ENCODE measurements at regions not wholly inside any gene's neighbourhood (a gene's known extent, or its start where the extent isn't known, plus 50 kb on each side); places are given as distances from the start of the nearest gene placed in this dataset.
"Not testable (repeated sequence)": the region's sequence is repeated elsewhere in the genome, so short reads cannot be mapped to it uniquely, and the experiment has no call there.

DNA sequence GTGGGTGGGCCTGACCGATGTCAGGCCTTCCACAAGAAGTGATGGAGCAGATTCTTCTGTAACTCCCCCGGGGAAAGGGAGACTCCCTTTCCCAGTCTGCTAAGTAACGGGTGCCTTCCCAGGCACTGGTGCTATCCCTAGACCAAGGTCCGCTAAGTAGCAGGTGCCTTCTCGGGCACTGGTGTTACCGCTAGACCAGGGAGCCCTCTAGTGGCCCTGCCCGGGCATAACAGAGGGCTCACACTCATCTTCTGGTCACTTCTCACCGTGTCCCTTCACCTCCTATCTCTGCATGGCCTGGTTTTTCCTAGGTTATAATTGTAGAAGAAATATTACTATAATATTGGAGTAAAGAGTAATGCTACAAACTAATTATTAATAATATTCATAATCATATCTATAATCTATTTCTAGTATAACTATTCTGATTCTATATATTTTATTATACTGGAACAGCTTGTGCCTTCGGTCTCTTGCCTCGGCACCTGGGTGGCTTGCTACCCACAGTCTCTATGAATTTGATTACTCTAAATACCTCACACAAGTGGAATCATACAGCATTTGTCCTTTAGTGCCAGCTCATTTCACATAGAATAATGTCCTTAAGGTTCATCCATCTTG lies 1378.7 kb downstream of the XPNPEP1 start:
- no peak overlapping the region for H3K27ac Mint-ChIP-seq
- ATAC-seq: peak; percentile 95
- peak; percentile 80 for DNase-seq (ENCODE audit: low spot score)
- ChIA-PET CTCF (no interaction called here), POLR2A (no interaction called here)
- no peaks in the 10 kb centered on the region for H3K27me3 Mint-ChIP-seq (ENCODE audit: low read depth)
- TF ChIP-seq JUN (CRISPR knock-in tag; IDR thresholded peaks at IDR 0.05): no peak
- TF ChIP-seq, protein P1, sequence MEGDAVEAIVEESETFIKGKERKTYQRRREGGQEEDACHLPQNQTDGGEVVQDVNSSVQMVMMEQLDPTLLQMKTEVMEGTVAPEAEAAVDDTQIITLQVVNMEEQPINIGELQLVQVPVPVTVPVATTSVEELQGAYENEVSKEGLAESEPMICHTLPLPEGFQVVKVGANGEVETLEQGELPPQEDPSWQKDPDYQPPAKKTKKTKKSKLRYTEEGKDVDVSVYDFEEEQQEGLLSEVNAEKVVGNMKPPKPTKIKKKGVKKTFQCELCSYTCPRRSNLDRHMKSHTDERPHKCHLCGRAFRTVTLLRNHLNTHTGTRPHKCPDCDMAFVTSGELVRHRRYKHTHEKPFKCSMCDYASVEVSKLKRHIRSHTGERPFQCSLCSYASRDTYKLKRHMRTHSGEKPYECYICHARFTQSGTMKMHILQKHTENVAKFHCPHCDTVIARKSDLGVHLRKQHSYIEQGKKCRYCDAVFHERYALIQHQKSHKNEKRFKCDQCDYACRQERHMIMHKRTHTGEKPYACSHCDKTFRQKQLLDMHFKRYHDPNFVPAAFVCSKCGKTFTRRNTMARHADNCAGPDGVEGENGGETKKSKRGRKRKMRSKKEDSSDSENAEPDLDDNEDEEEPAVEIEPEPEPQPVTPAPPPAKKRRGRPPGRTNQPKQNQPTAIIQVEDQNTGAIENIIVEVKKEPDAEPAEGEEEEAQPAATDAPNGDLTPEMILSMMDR (IDR thresholded peaks at IDR 0.05): peak; percentile 82
- H3K4me3 Mint-ChIP-seq: no peak overlapping the region
- H3K9me3 Mint-ChIP-seq: no peaks in the 10 kb centered on the region
- H3K36me3 Mint-ChIP-seq: no peaks in the 10 kb centered on the region
- H3K4me1 Mint-ChIP-seq: peaks cover 13% of the 10 kb centered on the region

DNA sequence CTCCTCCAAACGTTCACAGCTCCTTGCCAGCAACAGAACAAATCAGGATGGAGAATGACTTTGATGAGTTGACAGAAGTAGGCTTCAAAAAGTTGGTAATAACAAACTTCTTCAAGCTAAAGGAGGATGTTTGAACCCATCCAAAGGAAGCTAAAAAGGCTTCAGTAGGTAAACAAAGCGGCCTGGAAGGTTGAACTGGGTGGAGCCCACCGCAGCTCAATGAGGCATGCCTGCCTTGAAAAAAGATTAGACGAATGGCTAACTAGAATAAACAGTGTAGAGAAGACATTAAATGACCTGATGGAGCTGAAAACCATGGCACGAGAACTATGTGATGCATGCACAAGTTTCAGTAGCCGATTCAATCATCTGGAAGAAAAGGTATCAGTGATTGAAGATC lies 1369.0 kb upstream of the SORCS1 start:
- H3K36me3 Mint-ChIP-seq: peaks cover 13% of the 10 kb centered on the region
- ChIA-PET POLR2A (interaction anchor here (0.7 kb wide), 1 partner anchor 61 kb away, joined by 3 read pairs; no protein-coding TSS in a partner anchor), CTCF (interaction anchor here (1.2 kb wide), 1 partner anchor 329 kb away, joined by 4 read pairs; no protein-coding TSS in a partner anchor)
- not testable (repeated sequence) for H3K27me3 Mint-ChIP-seq (ENCODE audit: low read depth); DNase-seq (ENCODE audit: low spot score); H3K4me1 Mint-ChIP-seq; ATAC-seq; H3K4me3 Mint-ChIP-seq; H3K27ac Mint-ChIP-seq
- H3K9me3 Mint-ChIP-seq: peaks cover 43% of the 10 kb centered on the region

DNA sequence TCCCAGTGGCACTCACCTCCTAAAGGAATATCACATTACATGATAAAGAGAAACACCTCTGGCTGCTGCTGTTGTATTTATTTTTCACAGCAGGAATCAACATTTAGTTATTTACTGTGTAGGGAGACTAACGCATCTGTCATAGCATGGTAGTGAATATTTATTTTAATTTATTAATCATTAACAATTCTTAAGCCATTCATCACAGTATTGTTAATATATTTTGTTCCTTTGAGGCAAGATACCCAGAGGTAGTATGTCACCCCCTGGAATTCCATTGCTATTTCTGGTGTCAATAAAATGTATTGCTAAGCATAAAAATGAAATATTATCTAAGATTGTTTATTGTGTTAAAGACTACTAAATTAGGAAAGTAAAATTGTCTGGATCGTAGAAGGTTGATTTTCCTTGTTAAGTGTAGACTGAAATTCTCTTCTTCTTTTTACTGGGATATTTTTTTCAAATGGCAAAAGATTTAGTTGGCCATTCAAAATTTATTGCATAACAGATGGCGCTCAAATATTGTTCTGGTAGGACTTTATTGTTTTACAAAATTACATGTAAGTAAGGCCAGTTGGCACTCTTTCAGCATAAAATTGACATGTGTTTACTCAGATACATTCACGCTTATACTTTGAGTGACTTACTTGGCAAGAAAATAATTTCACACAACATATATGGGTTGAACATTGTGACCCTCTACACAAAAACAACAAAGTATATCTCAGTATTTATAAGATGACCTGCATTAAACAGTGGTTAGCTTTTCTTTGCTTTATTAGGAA lies 1358.7 kb upstream of the SORCS1 start:
- H3K27me3 Mint-ChIP-seq (ENCODE audit: low read depth): peaks cover 3% of the 10 kb centered on the region; the same call in 1 of the 2 replicates
- no peak overlapping the region for H3K27ac Mint-ChIP-seq
- ChIA-PET POLR2A (no interaction called here), CTCF (interaction anchor here (1.0 kb wide), 1 partner anchor 319 kb away, joined by 3 read pairs; no protein-coding TSS in a partner anchor)
- H3K36me3 Mint-ChIP-seq: peaks cover 2% of the 10 kb centered on the region
- no peak for ATAC-seq
- no peak for DNase-seq (ENCODE audit: low spot score)
- H3K4me3 Mint-ChIP-seq: no peak overlapping the region
- H3K4me1 Mint-ChIP-seq: peaks cover 22% of the 10 kb centered on the region
- H3K9me3 Mint-ChIP-seq: peaks cover 10% of the 10 kb centered on the region
- TF ChIP-seq KAT7 (CRISPR knock-in tag; IDR thresholded peaks at IDR 0.05; ENCODE audit: borderline replicate concordance) (no peak), NR1H2 (CRISPR knock-in tag; IDR thresholded peaks at IDR 0.05) (no peak), PRRX2 (CRISPR knock-in tag; IDR thresholded peaks at IDR 0.05) (no peak), JUN (CRISPR knock-in tag; IDR thresholded peaks at IDR 0.05) (no peak), NFE2L1 (CRISPR knock-in tag; IDR thresholded peaks at IDR 0.05) (no peak), MXD4 (CRISPR knock-in tag; IDR thresholded peaks at IDR 0.05; ENCODE audit: borderline replicate concordance) (no peak), CREB1 (CRISPR knock-in tag; IDR thresholded peaks at IDR 0.05) (no peak), TCF7 (CRISPR knock-in tag; IDR thresholded peaks at IDR 0.05; ENCODE audit: low read depth) (no peak), NFYB (CRISPR knock-in tag; conservative IDR thresholded peaks at IDR 0.05; ENCODE audit: low read depth) (no peak), FOXP1 (CRISPR knock-in tag; IDR thresholded peaks at IDR 0.05; ENCODE audit: borderline replicate concordance) (no peak), ZNF263 (CRISPR knock-in tag; IDR thresholded peaks at IDR 0.05; ENCODE audit: low read depth) (no peak)
- TF ChIP-seq, protein P2, sequence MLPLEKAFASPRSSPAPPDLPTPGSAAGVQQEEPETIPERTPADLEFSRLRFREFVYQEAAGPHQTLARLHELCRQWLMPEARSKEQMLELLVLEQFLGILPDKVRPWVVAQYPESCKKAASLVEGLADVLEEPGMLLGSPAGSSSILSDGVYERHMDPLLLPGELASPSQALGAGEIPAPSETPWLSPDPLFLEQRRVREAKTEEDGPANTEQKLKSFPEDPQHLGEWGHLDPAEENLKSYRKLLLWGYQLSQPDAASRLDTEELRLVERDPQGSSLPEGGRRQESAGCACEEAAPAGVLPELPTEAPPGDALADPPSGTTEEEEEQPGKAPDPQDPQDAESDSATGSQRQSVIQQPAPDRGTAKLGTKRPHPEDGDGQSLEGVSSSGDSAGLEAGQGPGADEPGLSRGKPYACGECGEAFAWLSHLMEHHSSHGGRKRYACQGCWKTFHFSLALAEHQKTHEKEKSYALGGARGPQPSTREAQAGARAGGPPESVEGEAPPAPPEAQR (CRISPR knock-in tag; IDR thresholded peaks at IDR 0.05): no peak
- TF ChIP-seq, protein P3, sequence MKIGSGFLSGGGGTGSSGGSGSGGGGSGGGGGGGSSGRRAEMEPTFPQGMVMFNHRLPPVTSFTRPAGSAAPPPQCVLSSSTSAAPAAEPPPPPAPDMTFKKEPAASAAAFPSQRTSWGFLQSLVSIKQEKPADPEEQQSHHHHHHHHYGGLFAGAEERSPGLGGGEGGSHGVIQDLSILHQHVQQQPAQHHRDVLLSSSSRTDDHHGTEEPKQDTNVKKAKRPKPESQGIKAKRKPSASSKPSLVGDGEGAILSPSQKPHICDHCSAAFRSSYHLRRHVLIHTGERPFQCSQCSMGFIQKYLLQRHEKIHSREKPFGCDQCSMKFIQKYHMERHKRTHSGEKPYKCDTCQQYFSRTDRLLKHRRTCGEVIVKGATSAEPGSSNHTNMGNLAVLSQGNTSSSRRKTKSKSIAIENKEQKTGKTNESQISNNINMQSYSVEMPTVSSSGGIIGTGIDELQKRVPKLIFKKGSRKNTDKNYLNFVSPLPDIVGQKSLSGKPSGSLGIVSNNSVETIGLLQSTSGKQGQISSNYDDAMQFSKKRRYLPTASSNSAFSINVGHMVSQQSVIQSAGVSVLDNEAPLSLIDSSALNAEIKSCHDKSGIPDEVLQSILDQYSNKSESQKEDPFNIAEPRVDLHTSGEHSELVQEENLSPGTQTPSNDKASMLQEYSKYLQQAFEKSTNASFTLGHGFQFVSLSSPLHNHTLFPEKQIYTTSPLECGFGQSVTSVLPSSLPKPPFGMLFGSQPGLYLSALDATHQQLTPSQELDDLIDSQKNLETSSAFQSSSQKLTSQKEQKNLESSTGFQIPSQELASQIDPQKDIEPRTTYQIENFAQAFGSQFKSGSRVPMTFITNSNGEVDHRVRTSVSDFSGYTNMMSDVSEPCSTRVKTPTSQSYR (CRISPR knock-in tag; IDR thresholded peaks at IDR 0.05): no peak
- TF ChIP-seq, protein P4, sequence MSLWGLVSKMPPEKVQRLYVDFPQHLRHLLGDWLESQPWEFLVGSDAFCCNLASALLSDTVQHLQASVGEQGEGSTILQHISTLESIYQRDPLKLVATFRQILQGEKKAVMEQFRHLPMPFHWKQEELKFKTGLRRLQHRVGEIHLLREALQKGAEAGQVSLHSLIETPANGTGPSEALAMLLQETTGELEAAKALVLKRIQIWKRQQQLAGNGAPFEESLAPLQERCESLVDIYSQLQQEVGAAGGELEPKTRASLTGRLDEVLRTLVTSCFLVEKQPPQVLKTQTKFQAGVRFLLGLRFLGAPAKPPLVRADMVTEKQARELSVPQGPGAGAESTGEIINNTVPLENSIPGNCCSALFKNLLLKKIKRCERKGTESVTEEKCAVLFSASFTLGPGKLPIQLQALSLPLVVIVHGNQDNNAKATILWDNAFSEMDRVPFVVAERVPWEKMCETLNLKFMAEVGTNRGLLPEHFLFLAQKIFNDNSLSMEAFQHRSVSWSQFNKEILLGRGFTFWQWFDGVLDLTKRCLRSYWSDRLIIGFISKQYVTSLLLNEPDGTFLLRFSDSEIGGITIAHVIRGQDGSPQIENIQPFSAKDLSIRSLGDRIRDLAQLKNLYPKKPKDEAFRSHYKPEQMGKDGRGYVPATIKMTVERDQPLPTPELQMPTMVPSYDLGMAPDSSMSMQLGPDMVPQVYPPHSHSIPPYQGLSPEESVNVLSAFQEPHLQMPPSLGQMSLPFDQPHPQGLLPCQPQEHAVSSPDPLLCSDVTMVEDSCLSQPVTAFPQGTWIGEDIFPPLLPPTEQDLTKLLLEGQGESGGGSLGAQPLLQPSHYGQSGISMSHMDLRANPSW (CRISPR knock-in tag; conservative IDR thresholded peaks at IDR 0.05; ENCODE audit: low read depth): no peak
- TF ChIP-seq, protein P5, sequence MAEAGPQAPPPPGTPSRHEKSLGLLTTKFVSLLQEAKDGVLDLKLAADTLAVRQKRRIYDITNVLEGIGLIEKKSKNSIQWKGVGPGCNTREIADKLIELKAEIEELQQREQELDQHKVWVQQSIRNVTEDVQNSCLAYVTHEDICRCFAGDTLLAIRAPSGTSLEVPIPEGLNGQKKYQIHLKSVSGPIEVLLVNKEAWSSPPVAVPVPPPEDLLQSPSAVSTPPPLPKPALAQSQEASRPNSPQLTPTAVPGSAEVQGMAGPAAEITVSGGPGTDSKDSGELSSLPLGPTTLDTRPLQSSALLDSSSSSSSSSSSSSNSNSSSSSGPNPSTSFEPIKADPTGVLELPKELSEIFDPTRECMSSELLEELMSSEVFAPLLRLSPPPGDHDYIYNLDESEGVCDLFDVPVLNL (CRISPR knock-in tag; IDR thresholded peaks at IDR 0.05; ENCODE audit: borderline replicate concordance, low read depth): no peak
- TF ChIP-seq, protein P6, sequence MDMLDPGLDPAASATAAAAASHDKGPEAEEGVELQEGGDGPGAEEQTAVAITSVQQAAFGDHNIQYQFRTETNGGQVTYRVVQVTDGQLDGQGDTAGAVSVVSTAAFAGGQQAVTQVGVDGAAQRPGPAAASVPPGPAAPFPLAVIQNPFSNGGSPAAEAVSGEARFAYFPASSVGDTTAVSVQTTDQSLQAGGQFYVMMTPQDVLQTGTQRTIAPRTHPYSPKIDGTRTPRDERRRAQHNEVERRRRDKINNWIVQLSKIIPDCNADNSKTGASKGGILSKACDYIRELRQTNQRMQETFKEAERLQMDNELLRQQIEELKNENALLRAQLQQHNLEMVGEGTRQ (CRISPR knock-in tag; IDR thresholded peaks at IDR 0.05): no peak

Measured in WTC11 (cell line).